ENCODE measurements at regions not wholly inside any gene's neighbourhood (a gene's known extent, or its start where the extent isn't known, plus 50 kb on each side); places are given as distances from the start of the nearest gene placed in this dataset.

- Histone ChIP-seq H3K27me3 (ENCODE audit: control insufficient read depth, insufficient read depth, low read length) (no peaks in the 10 kb centered on the region), H3K4me1 (ENCODE audit: control insufficient read depth, insufficient read depth, low read length) (no peaks in the 10 kb centered on the region), H3K4me3 (ENCODE audit: low read length) (no peak overlapping the region), H3K27ac (ENCODE audit: low read length) (no peak overlapping the region), H3K9me3 (ENCODE audit: control insufficient read depth, low read depth, low read length) (no peaks in the 10 kb centered on the region), H3K36me3 (ENCODE audit: control insufficient read depth, insufficient read depth, low read length) (no peaks in the 10 kb centered on the region)
- DNase-seq: no peak
- WGBS (ENCODE audit: insufficient coverage, low lambda C conversion rate): no CpG with 5 or more reads among the region's 2 CpGs
These were observed 164.4 kb upstream of the KLHL29 start for GRCh38 chr2:23220513-23221094.

GRCh38 chr2:23221236-23221635 lies 163.7 kb upstream of the KLHL29 start:
- H3K4me3 ChIP-seq (ENCODE audit: low read length): no peak overlapping the region
- H3K27ac ChIP-seq (ENCODE audit: low read length): no peak overlapping the region
- H3K27me3 ChIP-seq (ENCODE audit: control insufficient read depth, insufficient read depth, low read length): no peaks in the 10 kb centered on the region
- DNase-seq: no peak
- H3K9me3 ChIP-seq (ENCODE audit: control insufficient read depth, low read depth, low read length): no peaks in the 10 kb centered on the region
- H3K36me3 ChIP-seq (ENCODE audit: control insufficient read depth, insufficient read depth, low read length): no peaks in the 10 kb centered on the region
- 100% methylated on average over 1 of the region's 5 CpGs for WGBS (ENCODE audit: insufficient coverage, low lambda C conversion rate)
- no peaks in the 10 kb centered on the region for H3K4me1 ChIP-seq (ENCODE audit: control insufficient read depth, insufficient read depth, low read length)

GRCh38 chr2:23221901-23222300 lies 163.1 kb upstream of the KLHL29 start:
- H3K27me3 ChIP-seq (ENCODE audit: control insufficient read depth, insufficient read depth, low read length): no peaks in the 10 kb centered on the region
- no peaks in the 10 kb centered on the region for H3K4me1 ChIP-seq (ENCODE audit: control insufficient read depth, insufficient read depth, low read length)
- H3K4me3 ChIP-seq (ENCODE audit: low read length): no peak overlapping the region
- H3K36me3 ChIP-seq (ENCODE audit: control insufficient read depth, insufficient read depth, low read length): no peaks in the 10 kb centered on the region
- WGBS (ENCODE audit: insufficient coverage, low lambda C conversion rate): no CpG with 5 or more reads among the region's 4 CpGs
- no peak for DNase-seq
- H3K27ac ChIP-seq (ENCODE audit: low read length): no peak overlapping the region
- no peaks in the 10 kb centered on the region for H3K9me3 ChIP-seq (ENCODE audit: control insufficient read depth, low read depth, low read length)

- H3K9me3 ChIP-seq (ENCODE audit: control insufficient read depth, low read depth, low read length): no peaks in the 10 kb centered on the region
- H3K27me3 ChIP-seq (ENCODE audit: control insufficient read depth, insufficient read depth, low read length): no peaks in the 10 kb centered on the region
- no CpG with 5 or more reads among the region's 8 CpGs for WGBS (ENCODE audit: insufficient coverage, low lambda C conversion rate)
- no peaks in the 10 kb centered on the region for H3K36me3 ChIP-seq (ENCODE audit: control insufficient read depth, insufficient read depth, low read length)
- no peak overlapping the region for H3K27ac ChIP-seq (ENCODE audit: low read length)
- DNase-seq: no peak
- H3K4me3 ChIP-seq (ENCODE audit: low read length): no peak overlapping the region
- no peaks in the 10 kb centered on the region for H3K4me1 ChIP-seq (ENCODE audit: control insufficient read depth, insufficient read depth, low read length)
These were observed 154.1 kb upstream of the KLHL29 start for GRCh38 chr2:23230885-23231284.

- Histone ChIP-seq H3K4me3 (ENCODE audit: low read length) (no peak overlapping the region), H3K27ac (ENCODE audit: low read length) (no peak overlapping the region), H3K4me1 (ENCODE audit: control insufficient read depth, insufficient read depth, low read length) (no peaks in the 10 kb centered on the region), H3K9me3 (ENCODE audit: control insufficient read depth, low read depth, low read length) (no peaks in the 10 kb centered on the region), H3K36me3 (ENCODE audit: control insufficient read depth, insufficient read depth, low read length) (no peaks in the 10 kb centered on the region), H3K27me3 (ENCODE audit: control insufficient read depth, insufficient read depth, low read length) (no peaks in the 10 kb centered on the region)
- no peak for DNase-seq
- no CpG with 5 or more reads among the region's 7 CpGs for WGBS (ENCODE audit: insufficient coverage, low lambda C conversion rate)
These were observed 153.1 kb upstream of the KLHL29 start for GRCh38 chr2:23231865-23232264.

GRCh38 chr2:23235292-23235691 lies 149.7 kb upstream of the KLHL29 start:
- no peaks in the 10 kb centered on the region for H3K36me3 ChIP-seq (ENCODE audit: control insufficient read depth, insufficient read depth, low read length)
- no CpG with 5 or more reads among the region's 2 CpGs for WGBS (ENCODE audit: insufficient coverage, low lambda C conversion rate)
- no peak overlapping the region for H3K27ac ChIP-seq (ENCODE audit: low read length)
- H3K4me1 ChIP-seq (ENCODE audit: control insufficient read depth, insufficient read depth, low read length): no peaks in the 10 kb centered on the region
- H3K4me3 ChIP-seq (ENCODE audit: low read length): no peak overlapping the region
- no peak for DNase-seq
- H3K9me3 ChIP-seq (ENCODE audit: control insufficient read depth, low read depth, low read length): no peaks in the 10 kb centered on the region
- H3K27me3 ChIP-seq (ENCODE audit: control insufficient read depth, insufficient read depth, low read length): no peaks in the 10 kb centered on the region

- Histone ChIP-seq H3K36me3 (ENCODE audit: control insufficient read depth, insufficient read depth, low read length) (no peaks in the 10 kb centered on the region), H3K9me3 (ENCODE audit: control insufficient read depth, low read depth, low read length) (no peaks in the 10 kb centered on the region), H3K27me3 (ENCODE audit: control insufficient read depth, insufficient read depth, low read length) (no peaks in the 10 kb centered on the region), H3K4me3 (ENCODE audit: low read length) (no peak overlapping the region), H3K4me1 (ENCODE audit: control insufficient read depth, insufficient read depth, low read length) (no peaks in the 10 kb centered on the region), H3K27ac (ENCODE audit: low read length) (no peak overlapping the region)
- no peak for DNase-seq
- WGBS (ENCODE audit: insufficient coverage, low lambda C conversion rate): no CpG with 5 or more reads among the region's 6 CpGs
These were observed 149.2 kb upstream of the KLHL29 start for GRCh38 chr2:23235736-23236135.

- Histone ChIP-seq H3K27me3 (ENCODE audit: control insufficient read depth, insufficient read depth, low read length) (no peaks in the 10 kb centered on the region), H3K4me1 (ENCODE audit: control insufficient read depth, insufficient read depth, low read length) (no peaks in the 10 kb centered on the region), H3K36me3 (ENCODE audit: control insufficient read depth, insufficient read depth, low read length) (no peaks in the 10 kb centered on the region), H3K27ac (ENCODE audit: low read length) (no peak overlapping the region), H3K4me3 (ENCODE audit: low read length) (no peak overlapping the region), H3K9me3 (ENCODE audit: control insufficient read depth, low read depth, low read length) (no peaks in the 10 kb centered on the region)
- no peak for DNase-seq
- no CpG with 5 or more reads among the region's 7 CpGs for WGBS (ENCODE audit: insufficient coverage, low lambda C conversion rate)
These were observed 147.8 kb upstream of the KLHL29 start for GRCh38 chr2:23237147-23237546.

- no peaks in the 10 kb centered on the region for H3K4me1 ChIP-seq (ENCODE audit: control insufficient read depth, insufficient read depth, low read length)
- no peaks in the 10 kb centered on the region for H3K36me3 ChIP-seq (ENCODE audit: control insufficient read depth, insufficient read depth, low read length)
- H3K4me3 ChIP-seq (ENCODE audit: low read length): no peak overlapping the region
- no peak for DNase-seq
- WGBS (ENCODE audit: insufficient coverage, low lambda C conversion rate): 60% methylated on average over 1 of the region's 4 CpGs
- H3K27ac ChIP-seq (ENCODE audit: low read length): no peak overlapping the region
- H3K9me3 ChIP-seq (ENCODE audit: control insufficient read depth, low read depth, low read length): no peaks in the 10 kb centered on the region
- no peaks in the 10 kb centered on the region for H3K27me3 ChIP-seq (ENCODE audit: control insufficient read depth, insufficient read depth, low read length)
These were observed 146.8 kb upstream of the KLHL29 start for GRCh38 chr2:23238011-23238657.

- Histone ChIP-seq H3K27ac (ENCODE audit: low read length) (no peak overlapping the region), H3K27me3 (ENCODE audit: control insufficient read depth, insufficient read depth, low read length) (no peaks in the 10 kb centered on the region), H3K4me3 (ENCODE audit: low read length) (no peak overlapping the region), H3K9me3 (ENCODE audit: control insufficient read depth, low read depth, low read length) (no peaks in the 10 kb centered on the region), H3K36me3 (ENCODE audit: control insufficient read depth, insufficient read depth, low read length) (no peaks in the 10 kb centered on the region), H3K4me1 (ENCODE audit: control insufficient read depth, insufficient read depth, low read length) (no peaks in the 10 kb centered on the region)
- no CpG with 5 or more reads among the region's 8 CpGs for WGBS (ENCODE audit: insufficient coverage, low lambda C conversion rate)
- no peak for DNase-seq
These were observed 145.6 kb upstream of the KLHL29 start for GRCh38 chr2:23239374-23239773.

GRCh38 chr2:23241121-23241520 lies 143.9 kb upstream of the KLHL29 start:
- Histone ChIP-seq H3K27me3 (ENCODE audit: control insufficient read depth, insufficient read depth, low read length) (no peaks in the 10 kb centered on the region), H3K27ac (ENCODE audit: low read length) (no peak overlapping the region), H3K36me3 (ENCODE audit: control insufficient read depth, insufficient read depth, low read length) (no peaks in the 10 kb centered on the region), H3K9me3 (ENCODE audit: control insufficient read depth, low read depth, low read length) (no peaks in the 10 kb centered on the region), H3K4me3 (ENCODE audit: low read length) (no peak overlapping the region), H3K4me1 (ENCODE audit: control insufficient read depth, insufficient read depth, low read length) (no peaks in the 10 kb centered on the region)
- DNase-seq: no peak
- WGBS (ENCODE audit: insufficient coverage, low lambda C conversion rate): no CpG with 5 or more reads among the region's 1 CpG
